ENCODE measurements at regions not wholly inside any gene's neighbourhood (a gene's known extent, or its start where the extent isn't known, plus 50 kb on each side); places are given as distances from the start of the nearest gene placed in this dataset.

- Histone ChIP-seq H3K27me3 (ENCODE audit: control insufficient read depth, insufficient read depth, low read length) (no peaks in the 10 kb centered on the region), H4K5ac (ENCODE audit: low read depth, low read length) (no peak overlapping the region), H2BK15ac (ENCODE audit: low read depth, low read length) (no peak overlapping the region), H3K4me1 (ENCODE audit: control insufficient read depth, insufficient read depth, low read length) (no peaks in the 10 kb centered on the region), H4K8ac (ENCODE audit: low read depth in 2 of 2, low read length in 2 of 2) (no peak overlapping the region), H2BK20ac (ENCODE audit: low read depth, low read length) (no peak overlapping the region), H3K4me2 (ENCODE audit: low read depth, low read length) (no peak overlapping the region), H3K9me1 (ENCODE audit: insufficient read depth, low read length) (no peaks in the 10 kb centered on the region), H2BK120ac (ENCODE audit: low read depth, low read length) (no peak overlapping the region), H2AK9ac (replicated peaks; ENCODE audit: low read depth, low read length, poor library complexity) (no peak overlapping the region), H2BK5ac (ENCODE audit: low read depth, low read length, poor library complexity, severe bottlenecking) (no peak overlapping the region), H3K23ac (ENCODE audit: low read depth, low read length) (no peak overlapping the region), H3K4me3 (ENCODE audit: insufficient read depth, low read depth, low read length) (no peak overlapping the region), H3K27ac (ENCODE audit: insufficient read depth, low read length) (no peak overlapping the region), H3K9ac (ENCODE audit: low read depth, low read length) (no peak overlapping the region), H4K91ac (ENCODE audit: insufficient read depth, low read depth, low read length) (no peak overlapping the region), H3K18ac (ENCODE audit: low read depth, low read length) (no peak overlapping the region), H2AFZ (replicated peaks; ENCODE audit: low read length, poor library complexity) (no peak overlapping the region), H3K79me1 (ENCODE audit: low read depth in 1 of 2, low read length in 2 of 2) (no peaks in the 10 kb centered on the region), H3K9me3 (ENCODE audit: control insufficient read depth, insufficient read depth, low read length) (peaks cover 12% of the 10 kb centered on the region), H3K4ac (ENCODE audit: low read depth, low read length) (no peak overlapping the region), H4K20me1 (ENCODE audit: insufficient read depth, low read length) (no peaks in the 10 kb centered on the region), H3K56ac (ENCODE audit: extremely low read depth, insufficient read depth, low read length) (no peak overlapping the region), H3K36me3 (ENCODE audit: control insufficient read depth, insufficient read depth, low read length) (no peaks in the 10 kb centered on the region), H3K14ac (replicated peaks; ENCODE audit: low read depth, low read length) (no peak overlapping the region), H2AK5ac (ENCODE audit: low read depth, low read length) (no peak overlapping the region)
- ChIA-PET POLR2A (ENCODE audit: unreplicated experiment) (no interaction called here), CTCF (no interaction called here)
- intact Hi-C loops (cut with micrococcal nuclease) (no loop called here), in situ Hi-C loops (cut with MboI; ENCODE audit: low sequenced_read_pairs) (no loop called here), dilution Hi-C loops (cut with HindIII; ENCODE audit: low sequenced_read_pairs, unreplicated experiment) (no loop called here)
- no TSS peak for BruUV-seq (replicated peaks)
- TF ChIP-seq CEBPB (IDR thresholded peaks at IDR 0.05; ENCODE audit: low read depth, low read length) = no peak
- TF ChIP-seq, protein P1, sequence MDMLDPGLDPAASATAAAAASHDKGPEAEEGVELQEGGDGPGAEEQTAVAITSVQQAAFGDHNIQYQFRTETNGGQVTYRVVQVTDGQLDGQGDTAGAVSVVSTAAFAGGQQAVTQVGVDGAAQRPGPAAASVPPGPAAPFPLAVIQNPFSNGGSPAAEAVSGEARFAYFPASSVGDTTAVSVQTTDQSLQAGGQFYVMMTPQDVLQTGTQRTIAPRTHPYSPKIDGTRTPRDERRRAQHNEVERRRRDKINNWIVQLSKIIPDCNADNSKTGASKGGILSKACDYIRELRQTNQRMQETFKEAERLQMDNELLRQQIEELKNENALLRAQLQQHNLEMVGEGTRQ (IDR thresholded peaks at IDR 0.05; ENCODE audit: low read depth, low read length) = no peak
- TF ChIP-seq CHD1 (IDR thresholded peaks at IDR 0.05; ENCODE audit: low read depth, low read length) = no peak
- no peak for TF ChIP-seq POLR2A (IDR thresholded peaks at IDR 0.05; ENCODE audit: low read depth, low read length)
- no peak for TF ChIP-seq NFE2L2 (IDR thresholded peaks at IDR 0.05; ENCODE audit: low read depth, low read length)
- TF ChIP-seq FOS (IDR thresholded peaks at IDR 0.05; ENCODE audit: low read depth, low read length) = no peak
- TF ChIP-seq SMC3 (IDR thresholded peaks at IDR 0.05; ENCODE audit: low read depth, low read length) = no peak
- no peak for TF ChIP-seq BHLHE40 (IDR thresholded peaks at IDR 0.05; ENCODE audit: low read depth, low read length)
- TF ChIP-seq ELK1 (IDR thresholded peaks at IDR 0.05; ENCODE audit: borderline replicate concordance, low read depth, low read length) = no peak
- TF ChIP-seq MAZ (IDR thresholded peaks at IDR 0.05; ENCODE audit: borderline replicate concordance, low read depth, low read length) = no peak
- no peak for TF ChIP-seq CTCF (conservative IDR thresholded peaks at IDR 0.05; ENCODE audit: low read depth, low read length)
- no peak for TF ChIP-seq RAD21 (IDR thresholded peaks at IDR 0.05; ENCODE audit: low read length)
- TF ChIP-seq RCOR1 (IDR thresholded peaks at IDR 0.05; ENCODE audit: insufficient replicate concordance, low read length) = no peak
- TF ChIP-seq RFX5 (IDR thresholded peaks at IDR 0.05; ENCODE audit: low read depth, low read length) = no peak
- TF ChIP-seq MXI1 (IDR thresholded peaks at IDR 0.05; ENCODE audit: borderline replicate concordance, low read depth, low read length) = no peak
- TF ChIP-seq MAFK (IDR thresholded peaks at IDR 0.05; ENCODE audit: low read depth, low read length) = no peak
- WGBS, 2 experiments (ENCODE audit: extremely low coverage in 2 of 2, insufficient read length in 1 of 2) = no CpG with 5 or more reads among the region's 1 CpG
- DNase-seq (no peak), ATAC-seq (ENCODE audit: low read depth) (no peak)
Observed at GRCh38 chr9:30519166-30519565, 1865.3 kb upstream of the ACO1 start.
